Tibial artery (tissue), 4 donors: ENCODE measurements at regions not wholly inside any gene's neighbourhood (a gene's known extent, or its start where the extent isn't known, plus 50 kb on each side); places are given as distances from the start of the nearest gene placed in this dataset.

ENCODE experiments used
- DNase-seq, 2 donors: peaks; one replicate each; pipeline ENCODE4 v3.0.0-alpha.2; 2019
- H3K27ac ChIP-seq, 2 donors: fragments of 200-600 bp; sonication (generic) in 1 of 2; 1 replicate in 1 of 2; 2 replicates in 1 of 2; pipeline ENCODE4 v1.5.1; 2018 to 2019; ENCODE audit warnings: mild to moderate bottlenecking in 1 of 2
- H3K27me3 ChIP-seq, 2 donors: fragments of 200-600 bp; sonication (generic) in 1 of 2; one replicate each; pipeline versions ENCODE4 v1.5.1 to v1.6.0; 2016 to 2019
- H3K36me3 ChIP-seq, 3 donors: fragments of 200-600 bp; sonication (generic) in 2 of 3; one replicate each; pipeline ENCODE4 v1.5.1; 2016 to 2019; ENCODE audit warnings: mild to moderate bottlenecking in 2 of 3
- H3K4me1 ChIP-seq, 4 donors: fragments of 200-600 bp; sonication (generic) in 2 of 4; 1 replicate in 3 of 4; 2 replicates in 1 of 4; pipeline ENCODE4 v1.5.1; 2016 to 2019
- H3K4me3 ChIP-seq, 2 donors: fragments of 200-600 bp; sonication (generic) in 1 of 2; 1 replicate in 1 of 2; 2 replicates in 1 of 2; pipeline ENCODE4 v1.5.1; 2018 to 2019; ENCODE audit warnings: mild to moderate bottlenecking in 2 of 2
- H3K9me3 ChIP-seq, 3 donors: fragments of 200-600 bp; sonication (generic) in 1 of 3; one replicate each; pipeline ENCODE4 v1.5.1; 2016 to 2019
- CTCF ChIP-seq, 2 experiments: fragments of 200-600 bp in 1 of 2; fragments of 450-650 bp in 1 of 2; IDR thresholded peaks; one replicate each; pipeline ENCODE4 v1.5.1; 2017 to 2019; ENCODE audit warnings: antibody characterized with exemption in 2 of 2, mild to moderate bottlenecking in 1 of 2, moderate library complexity in 1 of 2
- intact Hi-C: fragments of 100-400 bp; cut with DNase I; formaldehyde crosslinking; loops from one replicate; pipeline ENCODE4 v1.15.0; 2023; ENCODE audit warnings: low total_unique reads

- Histone ChIP-seq H3K27me3 (no peaks in the 10 kb centered on the region), H3K9me3 (no peaks in the 10 kb centered on the region), H3K4me1 (no peaks in the 10 kb centered on the region), H3K27ac (no peak overlapping the region), H3K36me3 (no peaks in the 10 kb centered on the region), H3K4me3 (no peak overlapping the region)
- no peak for TF ChIP-seq CTCF (IDR thresholded peaks at IDR 0.05)
- intact Hi-C loops: no loop called here
- DNase-seq: no peak
Measured at GRCh38 chr5:99000876-99001275, 72.1 kb upstream of the CHD1 start.

- Histone ChIP-seq H3K4me3 (no peak overlapping the region), H3K36me3 (no peaks in the 10 kb centered on the region), H3K27ac (no peak overlapping the region), H3K27me3 (no peaks in the 10 kb centered on the region), H3K9me3 (no peaks in the 10 kb centered on the region), H3K4me1 (no peaks in the 10 kb centered on the region)
- no peak for DNase-seq
- intact Hi-C loops: no loop called here
- TF ChIP-seq CTCF (IDR thresholded peaks at IDR 0.05): no peak
Measured at GRCh38 chr5:99000221-99000620, 71.4 kb upstream of the CHD1 start.

GRCh38 chr5:98999631-99000030, 70.8 kb upstream of the CHD1 start:
- no peaks in the 10 kb centered on the region for H3K36me3 ChIP-seq
- DNase-seq: no peak
- no peak for TF ChIP-seq CTCF (IDR thresholded peaks at IDR 0.05)
- no peak overlapping the region for H3K4me3 ChIP-seq
- no peak overlapping the region for H3K27ac ChIP-seq
- intact Hi-C loops: no loop called here
- H3K4me1 ChIP-seq: no peaks in the 10 kb centered on the region
- H3K27me3 ChIP-seq: no peaks in the 10 kb centered on the region
- H3K9me3 ChIP-seq: no peaks in the 10 kb centered on the region

GRCh38 chr5:98997000-98997399, 68.2 kb upstream of the CHD1 start:
- intact Hi-C loops: no loop called here

GRCh38 chr5:98994611-98995010, 65.8 kb upstream of the CHD1 start:
- no peak for DNase-seq
- no peaks in the 10 kb centered on the region for H3K27me3 ChIP-seq
- intact Hi-C loops: no loop called here
- no peak for TF ChIP-seq CTCF (IDR thresholded peaks at IDR 0.05)
- H3K4me3 ChIP-seq: no peak overlapping the region
- no peaks in the 10 kb centered on the region for H3K36me3 ChIP-seq
- no peak overlapping the region for H3K27ac ChIP-seq
- no peaks in the 10 kb centered on the region for H3K9me3 ChIP-seq
- no peaks in the 10 kb centered on the region for H3K4me1 ChIP-seq

More at GRCh38 chr5:98997000-98997399, 68.2 kb upstream of the CHD1 start:
- Histone ChIP-seq H3K4me1 (no peaks in the 10 kb centered on the region), H3K27ac (no peak overlapping the region), H3K27me3 (no peaks in the 10 kb centered on the region), H3K4me3 (no peak overlapping the region), H3K9me3 (no peaks in the 10 kb centered on the region), H3K36me3 (no peaks in the 10 kb centered on the region)
- peak in 1 of 2 donors; percentile 24 for DNase-seq
- TF ChIP-seq CTCF (IDR thresholded peaks at IDR 0.05): no peak

- no peak overlapping the region for H3K27ac ChIP-seq
- intact Hi-C loops: no loop called here
- TF ChIP-seq CTCF (IDR thresholded peaks at IDR 0.05): no peak
- H3K27me3 ChIP-seq: no peaks in the 10 kb centered on the region
- H3K36me3 ChIP-seq: no peaks in the 10 kb centered on the region
- no peaks in the 10 kb centered on the region for H3K9me3 ChIP-seq
- H3K4me1 ChIP-seq: no peaks in the 10 kb centered on the region
- H3K4me3 ChIP-seq: no peak overlapping the region
- DNase-seq: no peak
Measured at GRCh38 chr5:98993512-98993911, 64.7 kb upstream of the CHD1 start.
